HG03354 (cell line): ENCODE measurements at regions not wholly inside any gene's neighbourhood (a gene's known extent, or its start where the extent isn't known, plus 50 kb on each side); places are given as distances from the start of the nearest gene placed in this dataset.
"Not testable (repeated sequence)": the region's sequence is repeated elsewhere in the genome, so short reads cannot be mapped to it uniquely, and the experiment has no call there.

Source experiments
- ATAC-seq: cut with Tn5 transposase; IDR thresholded peaks from one replicate; pipeline ENCODE4 v1.9.1; 2021; ENCODE audit warnings: mild to moderate bottlenecking; ENCODE audit not compliant: unreplicated experiment, poor library complexity, severe bottlenecking

DNA sequence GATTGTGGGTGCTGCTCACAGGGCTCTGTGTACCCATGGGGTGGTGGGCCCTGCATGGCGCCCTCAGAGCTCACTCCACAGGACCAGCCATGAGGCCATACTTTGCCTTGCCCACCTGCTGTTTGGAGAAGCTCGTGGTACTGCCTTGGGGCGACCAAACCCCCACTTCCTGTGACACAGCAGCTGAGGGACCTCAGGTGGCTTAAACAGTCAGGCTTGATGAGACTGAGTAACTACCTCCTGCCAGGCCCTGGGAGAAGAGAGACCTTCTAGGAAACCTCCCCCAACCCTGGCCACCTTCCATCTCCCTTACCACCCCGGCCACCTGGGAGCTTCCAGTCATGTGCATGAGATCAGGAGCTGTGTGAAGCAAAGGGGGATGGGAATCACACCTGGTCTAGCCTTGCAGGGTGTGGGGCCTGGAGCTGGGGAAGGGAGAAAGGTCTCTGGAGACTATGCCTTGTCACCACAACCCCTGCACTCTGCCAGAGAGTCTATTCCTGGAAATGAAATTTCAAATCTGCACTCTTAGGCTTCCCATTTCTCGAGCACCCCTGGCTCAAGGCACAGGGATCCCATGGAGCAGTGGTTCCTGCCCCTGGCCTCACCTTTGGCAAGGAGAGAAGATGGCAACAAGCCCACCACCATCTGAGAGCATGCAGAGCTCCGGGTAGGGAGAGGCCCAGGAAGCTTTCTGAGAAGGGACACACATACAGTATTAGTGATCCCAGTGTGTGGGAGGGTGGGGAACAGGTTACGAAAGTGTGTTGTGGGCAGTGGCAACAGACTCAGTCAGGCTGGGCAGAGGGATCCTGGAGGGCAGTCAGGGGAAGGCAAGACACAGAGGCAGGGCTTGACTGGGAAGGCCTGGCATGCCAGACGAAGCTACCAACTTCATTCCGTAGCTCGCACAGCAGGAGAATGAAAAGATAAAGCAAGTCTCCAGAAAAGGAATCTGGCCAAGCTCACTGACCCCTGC is 125.0 kb downstream of the URI1 start:
- ATAC-seq: no peak

DNA sequence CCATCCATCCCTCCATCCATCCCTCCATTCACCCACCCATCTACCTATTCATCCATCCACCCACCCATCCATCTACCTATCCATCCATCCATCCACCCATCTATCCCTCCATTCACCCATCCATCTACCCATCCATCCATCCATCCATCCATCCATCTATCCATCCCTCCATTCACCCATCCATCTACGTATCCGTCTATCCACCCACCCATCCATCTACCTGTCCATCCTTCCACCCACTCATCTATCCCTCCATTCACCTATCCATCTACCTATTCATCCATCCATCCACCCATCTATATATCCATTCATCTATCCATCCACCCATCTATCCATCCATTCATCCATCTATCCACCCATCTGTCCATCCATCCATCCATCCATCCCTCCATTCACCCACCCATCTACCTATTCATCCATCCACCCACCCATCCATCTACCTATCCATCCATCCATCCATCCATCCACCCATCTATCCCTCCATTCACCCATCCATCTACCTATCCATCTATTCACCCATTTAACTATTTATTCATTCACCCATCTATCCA is 126.0 kb downstream of the URI1 start:
- ATAC-seq: not testable (repeated sequence)

DNA sequence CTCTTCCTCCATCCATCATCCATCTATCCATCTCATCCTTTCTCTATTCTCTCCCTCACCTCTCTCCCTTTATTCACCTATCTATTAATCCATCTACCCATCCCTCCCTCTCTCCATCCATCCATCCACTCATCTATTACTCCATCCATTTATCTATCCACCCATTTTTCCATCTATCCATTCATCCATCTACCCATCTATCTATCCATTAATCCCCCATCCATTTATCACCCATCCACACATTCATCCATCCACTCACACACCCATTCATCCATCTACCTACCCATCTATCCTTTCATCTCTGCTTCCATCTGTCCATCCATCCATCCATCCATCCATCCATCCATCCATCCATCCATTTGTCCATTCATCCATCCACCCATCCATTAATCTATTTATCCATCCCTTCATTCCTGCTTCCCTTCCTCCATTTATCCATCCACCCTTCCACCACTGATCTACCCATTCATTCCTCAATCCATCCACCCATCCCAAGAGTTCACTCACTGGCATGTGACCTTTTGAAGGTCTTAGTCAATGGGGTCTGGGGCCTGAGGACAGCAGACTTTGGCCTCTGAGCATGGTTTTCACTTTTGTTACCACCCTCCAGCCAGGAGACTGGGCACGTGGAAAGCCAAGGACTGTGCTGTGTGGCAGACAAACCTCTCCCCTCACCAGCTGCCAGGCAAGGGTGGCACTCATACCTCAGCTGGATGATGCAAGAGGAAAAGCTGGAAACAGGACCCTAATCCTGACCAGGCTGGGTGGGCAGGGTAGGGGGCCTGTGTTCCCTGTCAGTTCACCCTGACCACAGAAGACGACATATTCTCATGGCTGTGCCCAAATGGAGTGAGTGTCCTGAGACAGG is 126.7 kb downstream of the URI1 start:
- no peak for ATAC-seq

DNA sequence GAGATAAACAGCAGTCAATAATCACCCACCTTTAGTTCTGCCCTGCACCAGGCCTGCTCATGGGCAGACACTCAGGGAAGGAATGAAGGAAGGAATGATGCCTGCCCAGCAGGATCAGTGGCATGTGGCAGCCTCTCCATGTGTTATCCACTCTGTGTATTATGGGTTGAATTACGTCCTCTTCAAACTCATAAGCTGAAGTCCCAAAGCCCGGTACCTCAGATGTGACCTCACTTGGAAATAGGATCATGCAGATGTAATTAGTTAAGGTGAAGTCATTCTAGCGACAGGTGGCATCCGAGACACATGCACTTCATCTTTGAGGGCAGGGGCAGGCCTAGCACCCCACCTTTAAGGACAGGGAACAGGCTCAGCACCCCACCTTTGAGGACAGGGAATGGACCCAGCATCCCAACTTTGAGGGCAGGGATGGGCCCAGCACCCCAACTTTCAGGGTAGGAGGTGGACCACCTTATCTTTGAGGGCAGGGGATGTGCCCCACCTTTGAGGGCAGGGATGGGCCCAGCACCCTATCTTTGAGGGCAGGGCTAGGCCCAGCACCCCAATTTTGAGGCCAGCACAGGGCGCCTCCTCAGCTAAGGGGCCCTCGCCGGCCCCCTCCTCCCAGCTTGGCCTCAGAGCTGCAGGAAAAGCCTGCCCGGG is 127.6 kb downstream of the URI1 start:
- ATAC-seq: no peak

DNA sequence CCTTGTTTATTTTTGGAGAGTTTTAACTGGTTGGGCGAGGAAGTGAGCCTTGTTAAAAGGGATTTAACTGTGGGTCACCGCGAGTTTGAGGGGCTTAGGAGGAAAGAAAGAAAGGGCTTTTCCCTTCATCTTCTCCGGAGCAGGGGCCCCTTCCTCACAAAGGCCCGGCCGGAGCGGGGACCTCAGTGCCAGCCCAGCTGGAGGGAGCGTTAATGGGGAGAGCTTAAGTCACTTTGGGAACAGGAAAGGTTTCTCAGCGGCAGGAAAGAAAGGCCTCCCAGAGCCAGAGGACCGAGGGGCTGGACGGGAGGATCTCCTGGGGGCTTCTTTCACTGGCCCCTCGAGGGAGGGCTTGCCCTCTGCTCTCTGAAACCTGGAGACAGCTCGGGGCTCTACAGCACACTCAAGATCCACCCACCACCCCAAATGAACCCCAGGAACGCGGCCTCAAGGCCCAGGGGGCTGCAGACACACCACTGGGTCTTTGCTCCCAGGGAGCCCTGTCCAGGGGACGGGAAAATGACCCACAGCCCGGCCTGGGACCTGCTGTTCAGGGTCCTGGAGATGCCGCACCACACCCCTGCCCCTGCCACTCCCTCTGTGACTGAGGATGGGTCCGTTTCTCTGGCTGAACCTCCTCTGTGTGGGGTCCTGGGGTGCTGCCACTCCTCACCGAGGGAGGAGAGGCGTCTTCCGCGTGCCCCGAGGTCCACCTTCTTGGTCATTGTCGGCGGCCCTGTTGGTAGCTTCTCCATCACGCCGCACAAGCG is 128.3 kb downstream of the URI1 start:
- no peak for ATAC-seq

DNA sequence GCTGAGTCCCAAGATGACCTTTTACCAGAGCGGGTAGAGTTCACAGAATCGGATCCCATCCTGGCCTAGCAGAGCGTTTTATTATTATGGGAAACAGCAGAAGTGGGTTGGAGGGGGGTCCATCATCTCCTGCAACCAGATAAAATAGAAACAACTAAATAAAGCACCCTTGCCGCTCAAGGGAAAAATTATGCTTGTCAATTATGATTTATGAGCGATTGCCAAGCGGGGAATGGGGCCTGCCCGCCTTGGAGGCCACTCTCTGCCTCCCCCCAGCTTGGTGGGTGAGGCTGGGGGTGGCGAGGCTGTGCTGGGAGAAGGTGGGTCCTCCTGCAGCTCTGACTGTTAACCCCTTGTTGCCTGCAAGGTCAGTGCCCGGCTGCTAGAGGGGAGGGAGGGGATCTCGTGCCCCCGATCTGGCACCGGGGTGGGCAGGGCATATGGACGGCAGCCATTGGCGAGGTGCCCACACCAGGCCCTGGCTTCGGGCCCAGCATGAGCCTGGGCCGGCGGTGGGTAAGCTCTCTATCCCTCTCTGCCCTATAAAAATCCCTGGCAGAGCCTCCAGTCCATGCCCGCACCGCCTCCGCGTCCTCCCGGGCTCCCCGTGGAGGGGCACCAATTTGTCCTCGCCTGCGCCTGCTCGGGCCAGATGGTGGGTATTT is 129.1 kb downstream of the URI1 start:
- ATAC-seq: no peak

DNA sequence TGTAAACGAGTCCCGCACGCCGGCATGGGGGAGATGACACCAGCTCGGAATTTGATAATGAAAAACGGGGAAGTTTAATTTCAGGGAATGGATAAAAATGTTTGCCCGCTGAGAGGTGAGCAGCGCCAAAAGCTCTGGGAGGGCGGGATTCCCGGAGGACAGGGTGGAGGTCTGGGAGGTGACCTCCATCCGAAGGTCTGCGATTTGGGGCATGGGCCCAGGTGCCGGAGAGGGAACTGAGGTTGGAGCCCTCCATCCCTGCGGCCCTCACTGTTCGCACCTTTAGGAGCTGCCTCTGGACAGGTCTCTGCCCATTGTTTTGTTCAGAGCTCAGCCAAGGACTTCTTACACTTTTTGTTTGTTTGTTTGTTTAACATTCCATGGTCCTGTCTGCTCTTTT is 129.8 kb downstream of the URI1 start:
- ATAC-seq: no peak

DNA sequence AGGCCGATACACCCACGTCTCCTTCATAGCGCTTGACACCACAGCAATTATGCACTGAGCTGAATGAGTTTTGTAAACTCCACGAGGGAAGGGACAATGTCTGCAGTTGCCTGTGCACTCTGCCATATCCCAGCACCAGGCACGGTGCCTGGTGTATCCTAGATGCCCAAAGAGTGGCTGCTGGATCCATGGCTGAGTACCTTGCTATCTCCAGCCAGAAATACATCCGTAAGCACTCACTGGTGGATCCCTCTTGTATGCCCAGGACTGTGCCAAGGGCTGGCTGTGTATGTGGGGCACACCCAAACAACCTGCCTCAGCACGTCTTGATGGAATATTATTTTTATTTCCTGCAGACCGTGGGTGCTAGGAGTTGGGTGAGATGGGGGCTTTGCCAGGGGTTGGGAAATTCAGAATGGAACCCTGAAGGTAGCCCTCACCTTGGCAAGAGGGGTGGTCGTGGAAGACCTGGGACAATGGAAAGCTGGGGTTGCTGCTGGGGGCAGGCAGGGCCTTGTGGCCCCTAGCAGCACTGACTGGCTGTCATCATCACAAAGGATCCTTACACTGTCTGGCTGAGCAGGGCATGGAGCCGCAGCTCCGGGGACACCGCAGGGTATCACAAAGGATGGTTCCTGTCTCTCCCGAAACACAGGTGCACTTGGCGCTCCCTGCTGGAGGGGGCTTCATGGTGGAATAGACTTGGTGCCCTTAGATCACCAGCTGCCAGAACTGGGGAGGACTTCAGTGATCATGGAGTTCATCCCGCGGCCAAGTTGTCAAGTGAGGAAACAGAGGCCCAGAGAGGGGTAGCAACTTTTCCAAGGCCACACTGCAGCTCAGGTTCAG is 131.3 kb downstream of the URI1 start:
- ATAC-seq: no peak

DNA sequence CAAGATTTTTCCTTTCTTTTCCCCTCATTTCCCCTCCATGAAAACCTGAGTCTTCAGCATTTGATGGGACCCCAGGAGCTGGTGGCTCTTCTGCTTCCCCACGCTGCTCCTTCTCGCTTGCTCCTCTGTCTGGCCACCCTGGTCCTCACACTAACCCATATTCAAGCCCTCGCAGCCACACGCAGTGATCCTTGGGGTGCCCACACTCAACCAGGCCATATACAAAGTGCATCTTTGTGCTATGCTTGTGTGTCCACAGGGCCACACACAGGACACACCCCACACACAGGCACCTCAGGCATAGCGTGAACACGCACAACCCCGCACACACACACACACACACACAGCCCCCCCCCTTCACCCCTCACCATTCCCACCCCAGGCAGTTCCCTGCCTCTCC is 132.1 kb downstream of the URI1 start:
- no peak for ATAC-seq

DNA sequence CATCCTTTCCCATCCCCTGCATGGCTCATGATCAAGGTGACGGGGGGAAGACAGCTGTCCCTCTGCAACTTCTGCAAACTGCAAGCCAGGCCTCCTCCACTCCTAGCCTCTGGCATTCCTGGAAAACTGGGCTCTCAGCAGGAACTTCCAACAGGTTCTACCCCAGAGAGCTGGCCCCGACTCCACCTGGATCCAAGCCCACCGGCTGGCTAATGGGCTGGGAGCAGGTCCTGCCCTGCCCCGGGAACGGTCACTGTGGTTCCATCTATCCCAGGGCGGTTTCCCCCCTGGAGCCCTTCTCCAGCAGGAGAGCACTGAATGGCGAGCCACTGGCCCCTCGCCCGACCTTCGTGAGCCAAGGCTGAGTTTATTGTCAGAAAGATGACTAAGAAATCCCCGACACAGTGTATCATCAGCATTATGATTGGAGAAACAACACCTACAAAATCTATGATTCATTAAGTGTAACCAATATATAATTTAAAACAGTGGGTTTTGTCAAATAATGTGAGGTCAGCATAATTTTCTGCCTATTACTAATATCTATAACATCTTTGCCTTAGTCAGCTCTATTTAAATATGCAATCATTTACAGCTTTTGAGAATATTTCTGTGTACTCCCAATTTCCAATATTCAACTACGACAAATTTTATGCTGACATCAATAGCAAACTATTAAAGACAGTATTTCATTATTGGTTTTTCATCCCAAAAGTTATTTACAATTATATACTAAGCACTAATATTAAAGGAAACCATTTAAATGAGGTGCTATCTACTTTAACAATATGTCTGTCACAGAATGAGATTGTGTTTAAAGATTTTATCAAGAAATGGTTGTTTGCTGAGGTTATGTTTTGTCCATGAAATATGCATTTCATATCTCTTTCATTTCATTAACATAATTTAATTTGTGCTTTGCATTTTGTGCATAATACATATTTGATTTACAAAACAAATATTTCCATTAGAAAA is 133.0 kb downstream of the URI1 start:
- ATAC-seq: no peak

DNA sequence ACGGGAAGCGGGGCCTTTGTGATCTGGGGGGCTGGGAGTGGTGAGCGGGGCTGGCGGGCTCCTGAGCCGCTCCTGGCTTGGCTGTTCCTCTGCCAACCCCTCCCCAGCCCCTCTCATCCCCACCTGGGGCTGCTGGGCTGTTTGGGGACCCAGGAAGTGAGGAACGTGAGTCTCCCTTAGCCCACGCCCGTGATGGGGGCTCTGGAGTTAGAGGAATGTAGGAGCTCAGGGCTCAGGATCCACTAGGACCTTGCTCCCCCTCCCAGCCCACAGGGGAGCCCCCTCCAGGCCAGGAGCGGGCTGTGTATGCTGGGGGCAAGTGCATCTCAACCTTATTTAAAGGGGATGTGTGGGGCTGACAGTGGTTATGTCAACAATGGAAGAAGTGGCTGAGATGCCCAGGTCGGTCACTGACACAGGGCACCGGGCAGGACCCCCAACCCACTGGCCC is 134.1 kb downstream of the URI1 start:
- no peak for ATAC-seq

DNA sequence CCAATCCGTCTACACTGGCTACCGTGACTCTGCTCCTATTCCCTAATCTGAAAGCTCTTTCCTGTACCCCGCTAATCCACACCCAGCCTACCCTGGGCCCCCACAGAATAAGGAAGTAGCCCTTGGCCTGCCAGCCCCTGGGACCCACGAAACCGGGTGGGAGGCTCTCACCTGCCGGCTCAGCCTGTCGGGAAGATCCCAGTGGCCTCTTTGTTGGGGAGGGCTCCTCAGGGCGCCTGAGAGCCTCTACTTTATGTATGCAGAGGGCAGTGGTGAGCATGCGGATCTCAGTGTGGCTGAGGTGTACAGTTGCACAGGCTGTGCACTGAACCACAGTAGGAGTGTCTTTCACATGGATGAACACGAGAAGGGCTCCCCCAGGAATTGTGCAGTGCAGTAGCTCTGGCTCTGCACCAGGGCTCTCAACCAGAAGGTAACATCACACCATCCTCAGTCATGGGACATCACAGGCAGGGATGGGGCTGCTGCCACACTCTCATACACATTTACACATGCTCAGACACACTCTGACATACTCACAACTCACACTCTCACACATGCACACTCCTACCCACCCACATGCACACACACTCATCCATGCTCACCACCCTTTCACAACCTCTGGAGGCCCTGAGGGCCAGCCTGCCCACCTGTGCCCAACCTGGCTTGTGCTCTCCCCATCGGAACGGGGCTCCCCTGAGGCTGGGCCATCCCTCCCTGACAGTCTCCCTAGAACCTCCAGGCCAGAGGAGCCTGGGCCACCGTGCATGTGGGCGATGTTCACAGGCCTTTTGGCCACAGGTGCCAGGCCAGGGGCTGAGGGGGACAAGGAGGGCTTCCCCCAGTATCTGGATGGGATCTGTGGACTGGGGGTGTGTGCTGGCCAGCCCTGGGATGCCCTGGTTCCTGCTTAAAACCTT is 135.0 kb downstream of the URI1 start:
- no peak for ATAC-seq

DNA sequence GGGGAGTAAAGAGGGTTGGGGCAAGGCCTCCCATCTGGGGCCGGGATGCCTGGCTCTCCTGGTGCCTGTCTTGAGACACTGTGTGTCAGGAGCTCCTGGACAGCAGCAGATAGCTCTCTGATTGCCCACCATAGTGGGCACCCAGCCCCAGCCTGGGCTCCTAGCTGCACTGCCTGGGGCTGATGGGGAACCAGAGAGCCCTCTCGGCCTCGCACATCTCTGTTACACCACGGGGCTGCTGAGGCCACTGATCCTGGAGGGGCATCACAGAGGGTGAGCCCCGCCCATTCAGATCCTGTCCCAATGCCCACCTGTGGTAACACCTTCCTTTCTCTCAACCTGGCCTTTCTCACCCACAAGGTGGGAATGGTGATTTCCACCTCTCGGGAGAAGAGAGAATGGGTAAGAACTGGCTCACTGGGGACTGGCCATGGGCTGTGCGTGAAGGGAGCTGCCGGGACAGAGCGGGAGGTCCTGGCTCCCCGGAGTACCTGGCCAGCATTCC is 135.9 kb downstream of the URI1 start:
- no peak for ATAC-seq

DNA sequence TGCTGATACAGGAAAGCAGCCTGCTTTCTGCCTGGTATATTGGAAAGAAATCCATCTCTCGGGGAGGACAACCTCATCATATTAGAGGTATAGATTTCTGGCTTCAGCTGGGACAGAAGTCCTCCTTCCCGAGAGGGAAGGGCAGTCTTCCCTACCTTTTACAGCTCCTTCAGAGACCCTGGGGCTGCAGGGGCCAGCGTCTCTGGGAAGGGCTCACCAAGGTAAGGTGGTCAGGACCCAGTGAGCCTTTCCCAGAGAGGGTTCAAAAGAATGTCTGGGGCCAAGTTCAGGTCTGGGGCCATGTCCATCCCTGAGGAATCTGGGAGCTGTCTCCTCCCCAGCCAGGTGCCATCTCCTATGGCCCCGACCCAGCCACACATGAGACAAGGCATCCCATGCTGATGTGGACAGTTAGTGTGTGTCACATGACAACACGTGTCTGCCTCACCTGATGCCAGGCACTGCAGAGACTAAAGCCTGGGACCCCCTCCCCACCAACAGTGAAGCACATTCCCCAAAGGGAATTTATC is 136.4 kb downstream of the URI1 start:
- no peak for ATAC-seq

DNA sequence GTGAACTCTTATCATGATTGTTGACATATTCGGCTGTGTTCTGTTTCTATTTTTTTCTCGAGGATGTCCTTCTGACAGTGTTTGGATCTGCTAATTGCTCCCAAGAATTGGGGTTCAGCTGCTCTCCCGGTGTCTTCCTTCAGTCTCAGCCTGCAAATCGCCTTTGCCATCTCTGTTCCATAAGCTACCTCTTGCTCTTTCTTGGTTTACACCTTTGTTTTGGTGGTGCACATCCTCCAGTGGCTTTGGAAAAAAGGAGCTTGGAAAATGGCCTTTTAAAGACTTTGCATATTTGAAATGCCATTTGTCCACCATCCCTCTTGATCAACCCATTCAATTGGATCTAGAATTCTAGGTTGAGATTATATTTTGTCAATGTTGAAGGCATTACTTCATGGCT is 137.2 kb downstream of the URI1 start:
- no peak for ATAC-seq
